Astrocyte of the cerebellum (primary cell): ENCODE measurements at regions not wholly inside any gene's neighbourhood (a gene's known extent, or its start where the extent isn't known, plus 50 kb on each side); places are given as distances from the start of the nearest gene placed in this dataset.

ENCODE experiments used
- DNase-seq: peaks from one replicate; pipeline ENCODE4 v3.0.0-alpha.2; 2011; ENCODE audit warnings: low read depth
- H3K4me3 ChIP-seq: 2 replicates; pipeline ENCODE4 v1.5.1; 2011; ENCODE audit warnings: mild to moderate bottlenecking, low read depth, low read length, moderate library complexity
- in situ Hi-C: cut with HindIII; loops from 2 replicates; pipeline ENCODE4 v1.10.0; 2017; ENCODE audit warnings: low sequenced_read_pairs
- TF ChIP-seq, protein P1 (sequence below): IDR thresholded peaks from 2 replicates; pipeline ENCODE4 v1.5.1; 2012; ENCODE audit warnings: low read length, low read depth, moderate library complexity, mild to moderate bottlenecking; ENCODE audit errors: missing control alignments

DNA sequence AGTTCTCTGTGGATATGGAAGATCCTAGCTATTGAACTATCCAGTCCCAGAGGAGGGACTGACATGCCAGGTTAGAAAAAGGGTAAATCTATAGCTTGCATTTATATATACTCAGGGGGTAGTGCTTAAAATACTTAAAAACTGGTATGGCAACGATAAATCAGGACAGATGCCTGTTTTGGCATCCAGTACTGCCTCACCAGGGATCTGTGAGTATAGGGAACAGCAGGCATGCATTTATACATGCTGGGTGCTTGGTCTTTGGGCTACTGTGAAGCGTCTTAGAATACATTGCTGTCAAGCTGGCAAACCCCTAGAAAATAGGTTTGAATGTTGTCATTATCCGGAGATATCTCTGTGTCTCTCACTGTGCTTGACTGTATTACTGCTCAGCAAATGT, 94.2 kb upstream of the DRD2 start:
- TF ChIP-seq, protein P1, sequence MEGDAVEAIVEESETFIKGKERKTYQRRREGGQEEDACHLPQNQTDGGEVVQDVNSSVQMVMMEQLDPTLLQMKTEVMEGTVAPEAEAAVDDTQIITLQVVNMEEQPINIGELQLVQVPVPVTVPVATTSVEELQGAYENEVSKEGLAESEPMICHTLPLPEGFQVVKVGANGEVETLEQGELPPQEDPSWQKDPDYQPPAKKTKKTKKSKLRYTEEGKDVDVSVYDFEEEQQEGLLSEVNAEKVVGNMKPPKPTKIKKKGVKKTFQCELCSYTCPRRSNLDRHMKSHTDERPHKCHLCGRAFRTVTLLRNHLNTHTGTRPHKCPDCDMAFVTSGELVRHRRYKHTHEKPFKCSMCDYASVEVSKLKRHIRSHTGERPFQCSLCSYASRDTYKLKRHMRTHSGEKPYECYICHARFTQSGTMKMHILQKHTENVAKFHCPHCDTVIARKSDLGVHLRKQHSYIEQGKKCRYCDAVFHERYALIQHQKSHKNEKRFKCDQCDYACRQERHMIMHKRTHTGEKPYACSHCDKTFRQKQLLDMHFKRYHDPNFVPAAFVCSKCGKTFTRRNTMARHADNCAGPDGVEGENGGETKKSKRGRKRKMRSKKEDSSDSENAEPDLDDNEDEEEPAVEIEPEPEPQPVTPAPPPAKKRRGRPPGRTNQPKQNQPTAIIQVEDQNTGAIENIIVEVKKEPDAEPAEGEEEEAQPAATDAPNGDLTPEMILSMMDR, result no peak
- no peak for DNase-seq
- in situ Hi-C loops, result no loop called here

DNA sequence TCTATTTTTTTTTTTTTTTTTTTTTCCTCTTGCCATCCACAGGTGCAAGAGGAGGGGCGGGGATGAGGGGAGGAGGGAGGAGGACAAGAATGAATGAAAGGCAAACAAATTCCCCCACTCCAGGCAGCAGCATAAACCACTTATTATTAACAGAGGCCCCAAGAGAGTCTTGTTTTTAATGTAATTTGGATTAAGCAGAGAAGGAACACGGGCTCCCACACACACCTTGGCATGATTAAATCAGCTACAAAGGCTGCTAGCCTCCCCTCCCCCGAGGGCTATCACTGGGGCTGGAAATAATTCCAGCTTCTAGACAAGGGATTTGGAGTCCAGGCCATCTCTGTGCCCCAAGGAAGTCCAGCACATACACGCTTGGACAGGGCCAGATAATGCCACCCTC, 93.4 kb upstream of the DRD2 start:
- TF ChIP-seq, protein P1, result no peak
- DNase-seq, result no peak
- in situ Hi-C loops, result no loop called here
- H3K4me3 ChIP-seq, result no peak overlapping the region

More for the DNA sequence above, 94.2 kb upstream of the DRD2 start:
- no peak overlapping the region for H3K4me3 ChIP-seq

DNA sequence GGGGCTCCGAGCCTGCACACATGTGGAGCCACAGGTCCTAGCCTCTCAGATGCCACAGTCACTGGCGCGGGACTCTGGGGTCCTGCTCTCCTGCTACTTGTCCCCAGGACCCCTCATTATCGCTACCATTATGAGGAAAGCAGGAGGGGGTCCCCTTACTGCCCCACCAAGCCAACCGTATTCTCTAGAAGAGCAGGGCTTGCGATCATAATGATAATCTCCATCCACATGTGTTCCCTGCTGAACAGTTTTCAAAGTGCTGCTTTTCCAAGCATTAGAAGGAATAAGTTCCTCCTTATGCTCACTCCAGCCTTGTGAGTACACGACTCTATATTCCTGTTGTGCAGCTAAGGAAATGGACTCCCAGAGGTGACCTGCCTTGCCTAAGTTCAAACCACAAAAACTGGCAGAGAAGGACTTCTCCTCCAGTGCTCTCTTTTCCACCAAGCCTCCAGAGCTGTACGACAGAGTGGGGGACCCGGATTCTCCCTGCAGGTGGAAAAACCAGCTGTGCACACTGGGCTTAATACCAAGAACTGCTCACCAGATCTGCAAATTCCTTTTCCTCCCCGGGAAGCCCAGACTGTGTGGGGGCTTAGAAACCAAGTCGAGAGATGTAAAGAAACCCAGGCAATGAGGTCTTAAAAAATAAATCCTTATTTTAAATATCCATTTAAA, 92.8 kb upstream of the DRD2 start:
- TF ChIP-seq, protein P1, result no peak
- in situ Hi-C loops, result no loop called here
- H3K4me3 ChIP-seq, result no peak overlapping the region
- no peak for DNase-seq

DNA sequence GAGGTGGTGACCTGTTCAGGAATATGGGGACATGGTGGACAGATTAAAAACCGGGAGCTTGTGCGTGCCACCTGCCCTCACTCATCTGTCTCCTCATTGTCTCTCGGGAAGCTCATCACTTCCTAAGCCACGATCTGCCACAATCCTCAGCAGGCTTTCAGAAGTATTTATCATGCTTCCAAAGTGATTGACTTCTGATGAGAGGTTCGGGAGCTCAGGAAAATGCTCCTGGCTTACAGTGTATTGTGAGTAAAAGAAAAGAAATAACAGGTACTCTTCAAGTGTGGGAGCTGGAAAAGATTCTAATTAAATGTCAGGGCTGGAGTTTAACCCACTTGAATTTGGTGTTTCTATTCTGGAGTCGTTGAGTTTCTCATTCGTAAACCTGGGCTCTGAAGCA, 91.9 kb upstream of the DRD2 start:
- no peak for DNase-seq
- in situ Hi-C loops, result no loop called here
- TF ChIP-seq, protein P1, result no peak
- H3K4me3 ChIP-seq, result no peak overlapping the region

DNA sequence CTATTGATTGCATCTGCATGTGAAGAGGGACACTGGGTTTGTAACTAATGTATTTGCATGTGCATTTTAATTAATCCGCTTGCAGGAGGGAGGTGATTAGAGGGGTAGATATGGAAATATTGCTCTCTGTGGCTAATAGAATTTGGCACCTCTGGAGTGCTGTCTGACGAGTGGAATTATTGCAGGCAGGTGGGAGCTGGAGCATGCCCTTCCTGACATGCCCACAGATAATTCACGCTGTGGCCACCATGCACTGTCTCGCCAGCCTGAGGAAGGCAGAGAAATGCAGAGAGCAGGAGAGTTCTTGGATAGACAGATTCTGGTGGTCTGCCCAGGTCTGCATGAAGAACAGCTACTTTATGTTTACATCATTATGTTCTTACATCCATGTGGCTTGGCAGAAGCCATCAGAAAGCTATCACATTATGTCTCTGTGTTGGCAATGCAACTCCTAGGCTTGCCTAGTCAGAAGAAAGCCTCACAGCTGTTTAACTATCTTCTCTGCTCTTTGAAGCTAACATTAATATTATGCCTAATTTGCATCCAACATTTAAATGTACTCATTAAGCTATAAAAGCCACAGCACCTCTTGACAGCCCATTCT, 89.4 kb upstream of the DRD2 start:
- H3K4me3 ChIP-seq, result no peak overlapping the region
- TF ChIP-seq, protein P1, result no peak
- in situ Hi-C loops, result no loop called here
- DNase-seq, result no peak

DNA sequence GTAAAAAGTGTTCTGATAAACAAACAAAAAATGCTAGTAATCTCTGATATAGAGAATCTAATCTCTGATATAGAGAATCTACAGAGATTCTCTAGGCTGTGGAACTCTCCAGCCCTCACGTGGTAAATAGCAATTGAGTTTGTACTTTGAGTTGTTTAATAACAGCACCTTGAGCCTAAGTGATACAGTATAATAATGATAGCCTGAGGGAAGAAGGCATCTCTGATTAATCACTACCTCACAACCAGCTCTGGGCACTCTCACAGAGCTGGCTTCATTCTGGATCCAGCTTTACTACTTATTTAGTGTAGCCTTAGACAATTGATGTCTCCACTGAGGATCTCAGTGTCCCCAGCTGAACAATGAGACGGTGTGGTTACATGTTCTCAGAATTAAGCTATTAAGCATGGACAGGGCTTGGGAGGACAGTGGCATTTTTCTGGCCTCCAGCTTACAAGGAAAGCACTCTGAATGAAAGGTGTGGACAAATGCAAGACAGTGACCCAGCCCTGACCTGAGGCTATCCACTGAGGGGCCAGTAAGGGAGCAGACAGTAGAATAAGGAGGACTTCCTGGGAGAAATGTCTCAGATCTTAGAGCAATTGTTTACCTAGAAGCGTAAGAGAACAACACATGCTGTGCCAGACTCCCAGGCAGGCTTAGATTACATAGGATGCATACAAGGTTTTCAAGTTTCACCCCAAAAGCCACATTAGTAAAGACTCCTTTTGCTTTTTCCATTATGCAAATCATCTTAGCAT, 88.7 kb upstream of the DRD2 start:
- no peak for DNase-seq
- H3K4me3 ChIP-seq, result no peak overlapping the region
- TF ChIP-seq, protein P1, result no peak
- in situ Hi-C loops, result no loop called here
